Amniotic epithelial cell (primary cell): ENCODE measurements at regions not wholly inside any gene's neighbourhood (a gene's known extent, or its start where the extent isn't known, plus 50 kb on each side); places are given as distances from the start of the nearest gene placed in this dataset.

Experiments
- DNase-seq: peaks from one replicate; pipeline ENCODE4 v3.0.0-alpha.2; 2010; ENCODE audit warnings: low read depth

DNA sequence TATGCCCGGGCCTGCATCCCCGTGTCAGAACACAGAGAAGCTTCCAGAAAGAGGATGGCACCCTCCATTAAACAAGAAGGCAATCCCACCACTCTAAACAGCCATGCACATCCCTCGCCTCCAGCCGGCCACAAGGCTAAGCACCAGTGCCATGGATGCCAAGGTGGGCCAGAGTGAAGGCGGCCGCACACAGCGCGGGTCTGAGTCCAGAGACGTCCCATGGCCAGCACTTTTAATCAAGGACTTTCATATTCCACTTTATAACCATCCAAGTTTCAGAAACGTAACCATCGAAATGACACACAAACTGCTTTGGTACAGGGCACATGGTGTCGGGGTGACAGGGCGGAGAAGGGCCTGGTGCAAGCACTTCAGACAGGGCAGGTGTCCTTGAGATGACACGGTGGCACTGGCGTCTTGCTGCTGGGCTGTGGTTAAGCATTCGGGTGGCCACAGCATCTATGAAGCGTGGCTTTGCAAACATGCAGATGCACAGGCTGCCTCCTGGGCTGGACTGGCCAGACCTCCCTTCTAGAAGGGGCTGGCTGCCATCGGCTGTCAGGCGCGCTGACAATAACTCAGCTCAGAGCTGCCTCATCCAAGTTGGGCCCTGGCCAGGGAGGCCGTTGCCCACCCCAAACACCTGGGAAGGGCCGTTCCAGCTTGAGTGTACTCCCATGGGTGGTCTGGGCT is 117.2 kb downstream of the RFLNA start:
- DNase-seq: no peak

DNA sequence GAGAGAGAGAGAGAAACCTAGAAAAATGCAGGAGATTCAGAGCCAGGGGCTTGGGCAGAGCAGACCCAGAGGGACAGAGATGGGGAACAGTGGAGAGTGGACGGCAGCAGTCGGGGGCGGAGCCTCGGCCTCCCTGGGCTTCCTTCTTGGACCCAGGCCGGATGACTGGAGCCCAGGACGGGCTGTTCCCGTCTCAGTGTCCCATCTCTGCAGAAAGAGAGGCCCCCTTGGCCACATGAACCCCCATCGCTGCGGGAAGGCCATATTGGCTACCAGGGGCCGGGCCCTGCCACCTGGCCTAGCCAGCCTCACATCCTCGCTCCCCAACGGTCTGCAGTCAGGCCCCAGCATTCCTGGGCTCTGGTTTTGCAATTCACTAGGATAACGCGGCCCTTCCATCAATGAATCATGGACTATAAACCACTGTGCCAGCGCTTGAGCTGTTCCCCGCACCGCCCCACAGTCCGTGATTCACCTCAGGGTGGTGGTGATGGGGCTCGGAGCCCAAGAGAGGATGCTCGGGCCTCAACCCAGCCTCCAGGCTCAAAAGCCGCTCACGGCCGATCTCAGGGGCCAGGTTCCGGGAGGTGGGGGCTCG is 116.5 kb downstream of the RFLNA start:
- DNase-seq: peak; percentile 99

DNA sequence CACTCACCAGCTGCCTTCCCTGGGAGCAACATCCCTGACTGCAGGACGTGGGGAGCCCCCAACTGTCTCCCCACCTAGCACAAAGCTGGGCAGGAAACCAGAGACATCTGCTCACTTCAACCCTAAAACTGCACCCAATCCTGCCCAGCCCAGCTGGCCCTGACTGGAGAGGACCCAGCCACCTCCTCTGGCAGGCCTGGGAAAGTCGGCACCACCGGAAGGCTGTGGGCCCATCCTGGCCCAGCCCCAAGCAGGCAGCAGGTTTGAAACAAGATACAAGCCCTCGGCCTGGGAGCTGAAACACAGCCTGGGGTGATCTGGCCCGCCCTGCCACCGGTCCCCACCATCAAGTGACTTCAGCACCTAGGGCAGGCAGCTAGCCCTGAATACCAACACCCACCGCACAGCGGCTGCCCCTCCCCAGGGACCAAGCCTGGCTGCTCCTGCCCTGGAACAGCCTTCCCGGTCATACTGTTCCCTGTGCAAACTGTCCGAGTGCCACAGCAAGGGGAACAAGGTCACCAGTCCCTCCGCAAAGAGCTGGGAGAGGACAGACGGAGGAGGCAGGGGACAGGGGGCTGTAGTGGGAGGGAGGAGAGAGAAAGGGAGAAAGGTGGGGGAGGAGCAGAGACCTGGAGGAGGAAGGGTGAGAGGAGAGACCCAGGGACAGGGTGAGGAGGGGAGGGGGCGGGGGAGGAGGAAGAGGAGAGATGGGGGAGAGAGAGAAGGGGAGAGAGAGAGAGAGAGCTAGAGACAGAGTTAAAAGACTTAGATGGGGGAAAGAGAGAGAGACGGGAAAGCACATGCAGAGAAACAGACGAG is 115.7 kb downstream of the RFLNA start:
- DNase-seq: peak; percentile 51

DNA sequence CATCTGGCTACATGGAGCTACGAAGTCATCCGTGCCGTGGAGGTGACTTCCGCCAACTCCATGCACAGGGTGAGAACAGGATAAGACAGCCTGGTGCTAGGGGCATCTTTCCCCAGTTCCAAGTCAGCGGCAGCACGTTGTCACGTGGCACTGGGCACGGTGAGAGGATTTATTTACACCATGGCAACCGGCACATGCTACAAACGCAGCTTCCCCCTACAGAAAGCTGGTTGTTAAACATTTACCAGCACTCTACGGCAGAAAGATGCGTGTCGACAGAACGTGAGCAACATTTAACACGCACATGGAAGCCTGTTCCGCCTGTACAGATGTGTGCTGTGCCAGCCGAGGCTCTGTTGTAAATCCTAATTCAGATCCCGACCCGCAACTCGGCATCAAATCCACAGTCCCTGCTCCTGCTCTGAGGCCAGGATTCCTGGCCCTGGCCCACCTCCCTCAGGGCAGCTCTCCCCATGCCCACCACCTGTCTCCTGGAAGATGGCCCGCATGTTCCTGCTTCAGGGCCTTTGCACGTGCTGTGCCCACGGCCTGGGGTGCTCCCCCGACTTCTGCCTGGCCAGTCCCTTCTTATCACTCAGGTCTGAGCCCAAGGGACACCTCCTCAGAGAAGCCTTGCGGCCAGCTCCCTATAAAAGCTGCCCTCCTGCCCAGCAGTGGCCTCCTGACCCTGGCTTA is 114.1 kb downstream of the RFLNA start:
- no peak for DNase-seq

DNA sequence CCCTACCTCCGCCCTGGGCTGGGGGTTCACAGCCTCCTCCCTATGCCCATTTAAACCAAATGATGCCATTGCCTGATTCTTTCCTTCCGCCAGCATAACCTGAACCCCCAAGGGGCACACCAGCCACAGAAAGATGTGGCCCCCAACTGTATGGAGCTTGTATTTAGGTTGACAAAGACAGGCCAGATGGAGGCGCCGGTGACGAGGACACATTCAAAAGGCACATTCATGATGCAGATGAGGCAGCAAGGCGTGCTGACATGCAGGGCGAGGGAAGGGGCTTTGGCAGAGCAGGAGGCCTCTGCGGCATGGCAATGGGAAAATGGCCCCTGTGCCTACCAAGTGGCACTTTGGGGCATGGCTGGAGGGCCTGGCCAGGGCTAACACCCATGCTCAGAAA is 112.2 kb downstream of the RFLNA start:
- no peak for DNase-seq

DNA sequence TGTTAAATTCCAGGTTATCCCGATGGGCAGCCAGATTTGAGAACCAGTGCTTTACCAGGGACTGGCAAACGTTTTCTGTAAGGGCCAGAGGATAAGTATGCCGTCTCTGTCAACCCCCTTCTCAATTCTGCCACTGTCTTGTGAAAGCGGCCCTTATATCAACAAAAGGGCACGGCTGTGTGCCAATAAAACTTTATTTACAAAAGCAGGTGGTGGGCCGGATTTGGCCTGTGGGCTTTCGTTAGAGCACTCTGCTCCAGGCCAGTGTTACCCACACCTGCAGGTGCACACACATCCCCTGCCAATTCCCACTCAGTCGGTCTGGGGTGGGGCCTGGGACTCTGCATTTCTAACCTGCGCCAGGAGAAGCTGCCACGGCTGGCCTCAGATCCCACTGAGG is 111.2 kb downstream of the RFLNA start:
- DNase-seq: no peak

DNA sequence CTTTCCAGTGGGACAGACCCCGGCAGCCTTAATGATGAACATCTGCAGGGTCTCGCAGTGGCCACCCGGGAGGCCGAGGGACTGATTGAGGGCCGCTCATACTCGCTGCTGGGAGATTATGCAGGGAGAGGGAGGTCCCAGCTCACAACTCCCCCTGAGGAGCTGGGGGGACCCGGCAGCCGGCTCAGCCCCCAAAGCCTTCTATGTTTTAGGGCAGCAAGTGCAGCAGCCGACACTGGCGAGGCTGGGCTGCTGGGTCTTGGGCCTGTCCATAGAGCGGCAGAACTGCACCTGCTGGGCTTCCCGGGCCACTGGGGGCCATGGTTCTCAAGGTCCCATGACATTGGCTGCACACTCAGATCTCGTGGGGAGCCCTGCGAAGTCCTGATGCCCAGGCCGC is 110.7 kb downstream of the RFLNA start:
- DNase-seq: no peak

DNA sequence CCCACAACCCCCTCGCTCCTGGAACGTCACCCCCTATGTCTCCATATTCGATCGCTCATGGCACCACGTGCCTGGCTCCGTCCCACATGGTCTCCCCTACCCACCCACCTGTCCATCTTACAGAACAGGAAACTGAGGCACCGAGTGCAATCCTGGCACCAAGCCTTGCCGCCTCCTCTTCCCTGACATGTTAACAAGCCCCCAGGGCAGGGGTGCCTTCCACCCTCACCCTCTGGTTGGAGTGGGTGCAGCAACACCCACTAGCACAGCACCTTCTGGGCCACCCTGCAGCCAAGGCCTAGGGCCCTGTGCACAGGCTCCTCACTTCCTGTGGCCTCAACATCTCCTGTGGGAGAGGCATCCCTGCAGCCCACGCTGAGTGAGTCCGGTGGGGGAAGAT is 110.3 kb downstream of the RFLNA start:
- no peak for DNase-seq

DNA sequence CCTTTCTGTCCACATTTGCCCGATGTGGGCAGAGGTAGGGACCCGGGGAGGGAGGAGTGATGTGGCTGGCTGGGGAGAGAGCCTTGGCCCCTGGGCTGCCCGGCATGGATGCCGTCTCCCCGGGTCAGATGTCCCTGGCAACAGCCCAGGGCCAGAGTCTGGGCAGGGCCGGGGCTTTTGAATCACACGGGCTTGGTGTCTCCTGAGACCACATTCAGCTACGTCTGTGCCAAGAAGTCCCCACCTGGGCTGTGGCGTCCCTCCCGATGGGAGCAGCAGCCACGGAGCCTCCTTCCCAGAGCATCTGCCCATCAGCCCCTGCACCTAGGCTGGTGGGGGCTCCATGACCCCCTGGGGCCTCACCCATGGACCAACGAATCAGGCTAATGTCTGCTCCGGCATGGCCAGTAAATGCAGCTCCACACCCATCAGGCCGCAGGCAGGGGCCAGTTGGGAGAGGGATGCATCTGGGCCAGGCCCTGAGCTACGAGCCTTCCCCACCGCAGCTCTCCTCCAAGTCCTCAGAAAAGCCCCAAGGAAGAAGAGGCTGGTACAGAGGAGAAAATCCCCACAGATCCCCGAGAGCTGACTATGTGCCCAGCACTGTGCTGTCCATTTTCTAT is 109.4 kb downstream of the RFLNA start:
- DNase-seq: no peak

DNA sequence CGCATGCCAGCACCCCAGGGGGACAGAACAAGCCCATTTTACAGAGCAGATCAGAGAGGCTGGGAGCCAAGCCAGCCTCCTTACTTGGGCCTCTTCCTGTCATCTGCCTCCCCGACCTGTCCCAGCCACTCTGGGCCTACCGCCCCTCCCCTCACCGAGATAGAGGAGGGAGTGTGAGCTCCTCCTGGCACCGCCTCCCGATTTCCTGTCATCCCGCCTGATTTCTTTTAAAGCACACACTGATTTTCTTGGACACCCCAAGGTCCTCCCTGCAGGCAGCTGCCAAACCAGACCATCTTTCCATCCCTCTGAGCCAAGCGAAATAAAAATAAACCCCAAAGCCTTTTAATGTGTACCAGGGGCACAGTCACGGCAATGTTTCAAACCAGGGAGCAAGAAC is 108.4 kb downstream of the RFLNA start:
- DNase-seq: no peak

DNA sequence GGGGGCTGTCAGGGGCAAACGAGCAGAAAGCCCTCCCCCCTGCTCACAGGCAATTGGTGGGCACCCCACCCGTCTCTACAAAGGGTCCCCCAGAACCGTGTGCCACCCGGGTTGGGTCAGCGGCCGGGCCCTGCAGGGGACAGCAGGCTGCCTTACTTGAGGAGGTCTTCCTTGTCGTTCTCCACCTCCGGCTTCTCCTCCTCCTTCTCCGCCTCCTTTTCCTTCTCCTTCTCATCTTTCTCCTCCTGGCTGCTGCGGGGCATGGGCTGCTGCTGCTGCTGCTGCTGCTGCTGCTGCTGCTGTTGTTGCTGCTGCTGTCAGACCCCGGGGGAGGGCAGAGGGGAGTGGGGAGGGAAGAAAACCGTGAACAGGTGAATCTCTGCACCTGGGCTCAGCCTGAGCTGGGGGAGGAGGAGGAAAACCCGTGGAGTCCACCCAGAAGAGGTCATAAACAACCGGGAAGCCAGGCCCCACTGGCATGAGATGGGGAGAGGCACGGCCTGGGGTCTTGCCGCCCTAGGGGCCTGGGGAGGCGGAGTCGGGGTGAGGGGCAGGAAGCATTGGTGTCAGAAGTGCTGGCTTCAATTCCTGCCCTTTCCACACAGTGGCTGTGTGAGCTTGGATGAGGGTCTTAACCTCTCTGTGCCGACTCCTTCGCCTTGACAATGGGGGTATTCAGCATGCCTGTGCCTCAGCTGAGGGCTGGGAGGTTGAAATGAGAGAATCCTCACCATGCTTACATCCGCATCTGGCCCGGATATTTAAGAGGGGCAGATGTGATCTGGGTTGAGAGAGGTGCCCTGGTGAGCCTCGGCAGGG is 107.6 kb downstream of the RFLNA start:
- no peak for DNase-seq

DNA sequence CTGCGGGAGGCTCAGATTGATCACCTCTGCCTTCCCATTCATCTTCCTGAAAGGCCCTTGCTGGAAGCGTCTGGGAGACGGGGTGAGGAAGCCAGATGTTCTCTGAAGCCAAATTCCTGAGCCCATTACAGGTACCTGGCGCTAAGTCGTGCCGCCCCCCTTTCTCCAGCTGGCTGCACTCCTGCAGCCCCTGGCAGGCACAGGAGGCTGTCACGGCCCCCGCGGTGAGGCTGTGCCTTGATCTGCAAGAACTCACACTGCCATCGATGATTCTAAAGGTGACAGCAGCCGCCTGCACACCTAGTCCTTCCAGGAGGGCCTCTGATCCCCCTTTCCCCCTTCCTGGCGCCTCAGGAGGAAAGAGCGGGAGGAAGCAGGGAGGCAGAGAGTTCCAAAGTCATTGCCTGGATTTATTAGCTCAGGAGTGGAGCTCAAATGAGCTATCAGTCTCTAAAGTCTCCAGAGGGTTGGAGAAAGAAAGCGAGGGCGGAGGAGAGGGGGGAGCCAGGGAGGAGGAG is 106.9 kb downstream of the RFLNA start:
- DNase-seq: peak; percentile 53

DNA sequence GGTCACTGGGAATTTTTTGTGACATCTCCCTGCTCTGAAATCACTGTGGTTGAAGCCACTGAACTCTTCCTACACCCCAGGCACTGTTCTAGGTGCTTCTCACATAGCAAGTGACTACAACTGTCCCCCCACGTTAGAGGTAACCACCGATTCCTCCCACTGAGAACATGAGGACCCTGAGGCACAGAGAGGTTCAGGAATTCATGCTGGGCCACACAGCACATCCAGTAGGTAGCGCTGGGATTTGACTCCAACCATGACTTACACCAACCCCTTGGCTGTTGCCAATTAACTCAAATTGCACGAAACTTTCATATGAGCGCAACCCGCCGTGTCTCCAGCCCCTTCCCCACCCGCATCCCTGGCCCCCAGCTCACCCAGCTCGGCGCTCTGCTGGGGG is 105.2 kb downstream of the RFLNA start:
- no peak for DNase-seq

DNA sequence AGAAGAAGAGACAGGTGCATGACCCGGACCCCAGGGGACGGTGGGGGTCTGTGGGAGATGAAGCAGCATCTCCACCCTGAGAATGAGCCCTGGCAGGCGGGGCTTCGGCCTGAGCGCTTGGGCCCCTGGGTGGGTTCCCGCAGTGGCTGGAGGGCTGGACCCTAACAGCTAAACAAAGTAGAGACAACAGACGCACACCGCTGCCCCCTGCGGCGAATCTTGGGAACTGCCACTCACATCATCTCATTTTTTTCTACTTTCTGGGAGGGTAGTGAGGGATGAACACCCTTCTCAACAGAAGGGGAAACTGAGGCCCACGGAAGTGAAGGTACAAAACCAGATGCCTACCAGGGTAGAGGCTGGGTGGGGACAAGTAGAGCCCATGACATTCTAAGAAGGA is 104.7 kb downstream of the RFLNA start:
- no peak for DNase-seq

DNA sequence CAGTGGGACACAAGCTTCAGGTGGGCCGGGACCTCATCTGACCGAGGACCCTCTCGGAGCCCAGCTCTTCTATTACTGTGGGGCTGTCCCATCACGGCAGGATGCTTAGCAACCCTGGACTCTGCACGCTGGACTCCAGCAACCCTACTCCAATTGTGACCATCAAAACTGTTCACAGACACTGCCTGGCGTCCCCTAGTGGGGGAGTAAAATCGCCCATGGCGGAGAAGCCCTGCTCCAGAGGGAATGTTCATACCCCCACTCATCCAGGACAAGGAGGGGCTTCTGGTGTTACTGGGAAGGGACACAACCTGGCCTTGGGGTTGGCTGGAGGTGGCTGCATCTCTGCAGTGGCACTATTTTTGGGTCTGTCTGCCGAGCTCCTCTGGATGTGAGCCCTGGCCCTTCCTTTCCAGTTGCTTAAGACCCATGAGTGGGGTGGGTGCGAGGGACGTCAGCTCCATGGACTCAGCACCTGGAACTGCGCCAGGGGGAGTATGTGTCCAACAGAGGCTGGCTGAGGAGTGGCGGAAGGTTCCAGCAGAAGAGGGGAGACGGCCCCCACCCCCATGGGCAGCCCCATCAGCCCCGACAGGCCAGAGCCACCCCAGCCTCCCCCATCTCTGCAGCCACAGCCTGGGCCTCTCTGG is 103.8 kb downstream of the RFLNA start:
- no peak for DNase-seq

DNA sequence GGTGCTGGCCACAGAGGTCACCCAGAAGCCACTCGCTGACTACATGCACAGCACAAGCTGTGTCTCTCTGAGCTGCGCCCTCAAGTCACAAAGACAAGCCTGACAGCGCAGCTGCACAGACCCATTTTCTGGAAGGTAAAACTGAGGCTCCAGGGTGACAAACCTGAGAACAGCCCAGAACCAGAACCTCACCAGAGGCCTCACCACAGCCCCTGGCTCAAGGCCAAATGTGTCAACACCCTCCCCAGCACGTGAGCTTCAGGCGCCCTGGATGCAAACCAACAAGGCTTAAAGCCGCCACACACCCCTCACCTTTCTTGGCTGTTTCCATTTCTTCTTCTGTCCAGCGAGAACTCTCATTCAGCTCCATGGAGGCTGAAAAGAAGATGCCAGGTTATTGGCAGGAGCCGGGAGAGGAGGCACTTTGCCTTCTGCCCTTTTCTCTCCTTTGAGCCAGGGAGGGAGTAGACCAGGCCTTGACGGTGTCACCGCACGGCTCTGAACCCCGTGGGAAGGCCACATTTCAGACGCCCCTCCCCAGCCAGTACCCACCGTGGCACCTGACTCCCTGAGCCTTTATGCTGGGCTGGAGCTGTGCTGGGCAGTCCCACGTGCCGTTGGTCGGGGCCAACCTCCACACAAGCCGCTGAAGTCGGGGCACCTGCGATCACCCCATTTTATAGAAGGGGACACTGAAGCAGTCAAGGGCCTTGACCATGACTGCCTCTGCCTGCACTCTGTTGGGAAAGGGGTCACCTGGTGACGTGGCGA is 103.1 kb downstream of the RFLNA start:
- DNase-seq: peak; percentile 76

DNA sequence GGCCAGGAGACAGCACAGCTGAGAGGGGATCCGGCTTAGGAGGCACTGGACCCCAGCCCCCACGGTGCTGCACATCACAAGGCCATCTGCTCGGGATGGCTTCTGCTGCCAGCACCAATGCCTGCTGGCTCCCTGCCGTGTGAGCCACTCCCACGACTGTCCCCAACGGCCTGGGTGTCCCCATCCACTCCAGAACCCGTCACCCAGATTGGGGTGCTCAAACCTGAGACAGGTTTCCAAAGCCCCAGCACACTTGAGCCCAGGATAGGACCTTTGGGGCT is 102.4 kb downstream of the RFLNA start:
- DNase-seq: no peak

DNA sequence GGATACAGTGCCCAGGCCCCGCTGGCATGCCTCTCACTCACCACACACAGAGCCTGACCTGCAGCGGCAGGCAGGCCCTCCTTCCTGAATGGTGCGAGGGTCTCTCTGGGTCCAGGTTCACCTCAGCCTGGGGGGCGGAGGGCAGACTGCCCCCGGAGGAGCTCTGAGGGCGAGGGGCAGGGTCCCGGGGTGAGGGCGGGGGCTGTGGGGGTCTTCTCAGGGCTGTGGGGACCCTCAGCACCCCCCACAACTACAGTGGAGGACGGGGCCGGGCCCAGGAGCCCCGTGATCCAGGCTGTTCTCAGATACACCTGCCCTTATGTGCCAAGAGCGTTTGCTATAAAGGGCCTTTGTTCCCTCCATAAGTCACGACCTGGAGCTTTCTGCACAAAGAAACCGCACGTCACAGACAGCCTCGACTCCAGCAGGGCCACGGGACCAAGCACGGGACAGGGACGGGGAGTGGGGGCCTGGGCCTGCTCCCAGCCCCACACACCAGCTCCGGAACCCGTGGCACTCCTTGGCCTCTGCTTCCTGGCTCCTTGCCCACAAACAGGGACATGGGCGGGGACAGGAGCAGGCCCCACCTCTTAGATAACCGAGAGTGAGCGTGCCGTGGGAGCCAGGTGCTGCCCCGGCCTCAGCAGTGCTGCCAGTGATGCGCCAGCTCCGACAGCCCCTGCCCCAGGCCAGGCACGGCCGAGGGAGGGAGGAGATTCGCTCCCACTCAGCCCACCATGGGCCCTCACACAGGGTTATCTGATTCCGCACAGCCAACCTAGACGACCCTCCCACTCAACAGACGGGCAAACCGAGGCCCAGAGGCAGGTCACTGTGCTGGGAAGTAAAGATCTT is 101.9 kb downstream of the RFLNA start:
- DNase-seq: no peak

DNA sequence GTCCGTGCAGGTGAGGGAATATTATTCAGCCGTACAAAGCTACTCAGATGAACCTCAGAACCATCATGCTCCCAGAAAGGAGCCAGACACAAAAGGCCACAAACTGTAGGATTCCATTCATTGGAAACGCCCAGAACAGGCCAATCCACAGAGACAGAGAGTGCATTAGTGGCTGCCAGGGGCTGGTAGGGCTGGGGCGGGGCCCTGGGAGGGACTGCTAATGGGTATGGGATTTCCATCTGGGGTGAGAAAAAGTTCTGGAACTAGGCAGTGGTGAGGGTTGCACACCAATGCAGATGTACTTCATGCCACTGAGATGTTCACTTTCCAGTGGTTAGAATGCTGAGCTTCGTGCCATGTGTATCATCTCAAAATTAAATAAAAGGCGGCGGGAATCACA is 101.1 kb downstream of the RFLNA start:
- DNase-seq: no peak
